GM12892 (cell line): ENCODE measurements at regions not wholly inside any gene's neighbourhood (a gene's known extent, or its start where the extent isn't known, plus 50 kb on each side); places are given as distances from the start of the nearest gene placed in this dataset.

ENCODE experiments used
- POLR2A ChIP-seq: IDR thresholded peaks from 2 replicates; pipeline ENCODE4 v1.6.1; 2011; ENCODE audit warnings: low read depth, low read length, control low read depth
- POLR2AphosphoS5 ChIP-seq: IDR thresholded peaks from 2 replicates; pipeline ENCODE4 v1.6.1; 2011; ENCODE audit warnings: low read depth, low read length, control low read depth
- TAF1 ChIP-seq: IDR thresholded peaks from 2 replicates; pipeline ENCODE4 v1.6.1; 2011; ENCODE audit warnings: low read depth, mild to moderate bottlenecking, control low read depth, low read length, borderline replicate concordance

DNA sequence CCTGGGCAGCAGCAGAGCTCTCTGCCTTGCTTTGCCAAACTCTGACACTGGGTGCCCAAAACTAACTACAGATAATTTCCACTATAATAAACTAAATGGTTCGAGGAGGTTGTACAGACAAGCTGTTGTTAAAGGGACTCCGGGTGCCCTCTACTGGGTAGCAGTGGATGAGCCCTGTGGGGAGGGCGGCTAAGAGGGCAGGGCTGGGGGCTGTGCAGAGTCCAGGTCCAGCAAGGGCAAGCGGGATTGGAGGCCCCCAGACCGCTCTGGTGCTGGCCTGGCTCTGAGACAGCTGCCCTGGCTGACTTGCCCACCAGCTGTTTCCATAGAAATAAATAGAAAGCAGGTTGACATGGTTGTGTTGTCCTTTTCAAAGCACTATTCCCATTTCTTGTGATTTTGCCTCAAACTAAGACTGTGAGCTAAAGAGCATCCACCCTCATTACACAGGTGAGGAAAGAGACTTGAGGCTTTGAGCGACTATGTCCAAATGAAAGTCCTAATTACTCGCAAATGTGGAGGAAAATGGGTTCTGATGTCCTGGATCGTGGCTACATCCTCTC, 167.6 kb upstream of the CST7 start:
- TF ChIP-seq POLR2A (no peak), POLR2AphosphoS5 (no peak), TAF1 (no peak)
